ENCODE measurements at regions not wholly inside any gene's neighbourhood (a gene's known extent, or its start where the extent isn't known, plus 50 kb on each side); places are given as distances from the start of the nearest gene placed in this dataset.

DNA sequence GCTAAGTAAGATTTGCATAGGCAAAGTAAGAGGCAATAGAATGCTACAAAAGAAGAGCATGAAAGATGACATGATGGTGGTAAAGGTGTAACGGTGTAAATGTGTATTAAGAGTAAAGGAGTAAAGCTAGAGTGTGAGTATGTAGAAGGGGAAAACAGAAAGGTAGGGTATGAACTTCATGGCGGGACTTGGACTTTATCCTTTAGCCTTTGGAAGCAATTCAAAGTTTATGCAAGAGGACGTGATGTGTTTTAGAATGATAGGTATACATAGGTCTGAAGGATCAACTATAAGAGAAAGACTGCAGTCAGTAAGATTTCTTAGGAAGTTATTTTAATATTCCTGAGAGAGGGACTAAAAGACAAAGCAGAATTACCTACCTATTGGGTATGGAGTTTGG is 358.0 kb upstream of the FAT3 start:
- intact Hi-C loops (cut with micrococcal nuclease): no loop called here
- Mint-ChIP-seq H3K4me3 (ENCODE audit: low read depth) (no peak overlapping the region), H3K9me3 (peaks cover 8% of the 10 kb centered on the region), H3K4me1 (ENCODE audit: low read depth) (no peaks in the 10 kb centered on the region), H3K36me3 (ENCODE audit: low read depth) (no peaks in the 10 kb centered on the region), H3K27me3 (ENCODE audit: low read depth) (no peaks in the 10 kb centered on the region), H3K27ac (no peak overlapping the region)
- no peak for DNase-seq (ENCODE audit: low spot score)

GRCh38 chr11:91860661-91861060 is 364.0 kb upstream of the FAT3 start:
- H3K27ac Mint-ChIP-seq: no peak overlapping the region
- no peaks in the 10 kb centered on the region for H3K9me3 Mint-ChIP-seq
- intact Hi-C loops (cut with micrococcal nuclease): no loop called here
- DNase-seq (ENCODE audit: low spot score): no peak
- no peaks in the 10 kb centered on the region for H3K27me3 Mint-ChIP-seq (ENCODE audit: low read depth)
- no peak overlapping the region for H3K4me3 Mint-ChIP-seq (ENCODE audit: low read depth)
- H3K36me3 Mint-ChIP-seq (ENCODE audit: low read depth): no peaks in the 10 kb centered on the region
- H3K4me1 Mint-ChIP-seq (ENCODE audit: low read depth): no peaks in the 10 kb centered on the region

GRCh38 chr11:91859666-91860065 is 365.0 kb upstream of the FAT3 start:
- DNase-seq (ENCODE audit: low spot score): no peak
- Mint-ChIP-seq H3K9me3 (no peaks in the 10 kb centered on the region), H3K36me3 (ENCODE audit: low read depth) (no peaks in the 10 kb centered on the region), H3K4me1 (ENCODE audit: low read depth) (no peaks in the 10 kb centered on the region), H3K4me3 (ENCODE audit: low read depth) (no peak overlapping the region), H3K27ac (no peak overlapping the region), H3K27me3 (ENCODE audit: low read depth) (no peaks in the 10 kb centered on the region)
- intact Hi-C loops (cut with micrococcal nuclease): no loop called here

DNA sequence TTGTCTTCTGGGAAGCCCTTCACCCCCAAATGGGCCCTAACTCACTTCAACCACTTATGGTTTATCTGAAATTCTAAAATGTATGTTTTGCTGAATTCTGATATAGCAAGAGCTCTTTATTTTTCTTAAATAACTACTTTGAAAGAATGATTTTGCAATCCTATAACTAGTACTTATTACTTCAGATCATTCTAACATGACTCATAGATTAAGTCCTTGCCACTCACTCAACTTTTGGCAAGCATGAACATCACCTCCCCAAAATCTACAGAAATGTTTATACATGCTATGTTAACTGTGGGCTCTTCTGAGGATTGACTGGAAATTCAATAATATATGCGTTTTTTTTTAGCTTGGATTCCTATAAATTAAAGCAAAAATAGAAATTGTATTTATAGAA is 367.4 kb upstream of the FAT3 start:
- DNase-seq (ENCODE audit: low spot score): no peak
- intact Hi-C loops (cut with micrococcal nuclease): no loop called here
- Mint-ChIP-seq H3K36me3 (ENCODE audit: low read depth) (no peaks in the 10 kb centered on the region), H3K4me1 (ENCODE audit: low read depth) (no peaks in the 10 kb centered on the region), H3K4me3 (ENCODE audit: low read depth) (no peak overlapping the region), H3K27ac (no peak overlapping the region), H3K9me3 (no peaks in the 10 kb centered on the region), H3K27me3 (ENCODE audit: low read depth) (no peaks in the 10 kb centered on the region)

- Mint-ChIP-seq H3K4me1 (ENCODE audit: low read depth) (no peaks in the 10 kb centered on the region), H3K27ac (no peak overlapping the region), H3K36me3 (ENCODE audit: low read depth) (no peaks in the 10 kb centered on the region), H3K4me3 (ENCODE audit: low read depth) (no peak overlapping the region), H3K27me3 (ENCODE audit: low read depth) (no peaks in the 10 kb centered on the region), H3K9me3 (peaks cover 3% of the 10 kb centered on the region)
- intact Hi-C loops (cut with micrococcal nuclease): no loop called here
- no peak for DNase-seq (ENCODE audit: low spot score)
These were observed 369.8 kb upstream of the FAT3 start for GRCh38 chr11:91854780-91855179.

DNA sequence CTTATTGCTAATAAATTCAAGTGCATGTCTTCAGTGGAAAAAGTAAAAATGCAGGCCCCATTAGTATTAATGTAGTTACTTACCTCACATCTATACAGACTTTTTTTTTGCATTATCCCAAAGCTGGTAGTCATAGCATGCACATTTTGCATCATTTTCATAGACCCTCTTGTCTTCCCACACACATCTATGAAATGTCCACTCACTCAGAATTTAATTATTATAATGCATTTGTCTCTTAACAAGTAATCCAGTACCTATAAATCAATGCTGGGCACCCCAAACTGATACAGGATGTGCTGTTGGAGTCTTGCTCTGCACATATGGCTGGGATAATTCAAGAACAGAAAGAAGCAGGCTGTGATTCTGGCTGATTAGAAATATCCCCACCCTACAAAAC is 370.4 kb upstream of the FAT3 start:
- Mint-ChIP-seq H3K9me3 (peaks cover 3% of the 10 kb centered on the region), H3K27me3 (ENCODE audit: low read depth) (no peaks in the 10 kb centered on the region), H3K4me1 (ENCODE audit: low read depth) (no peaks in the 10 kb centered on the region), H3K36me3 (ENCODE audit: low read depth) (no peaks in the 10 kb centered on the region), H3K4me3 (ENCODE audit: low read depth) (no peak overlapping the region), H3K27ac (no peak overlapping the region)
- intact Hi-C loops (cut with micrococcal nuclease): no loop called here
- DNase-seq (ENCODE audit: low spot score): no peak

GRCh38 chr11:91851908-91852307 is 372.7 kb upstream of the FAT3 start:
- Mint-ChIP-seq H3K4me3 (ENCODE audit: low read depth) (no peak overlapping the region), H3K27ac (no peak overlapping the region), H3K36me3 (ENCODE audit: low read depth) (no peaks in the 10 kb centered on the region), H3K4me1 (ENCODE audit: low read depth) (no peaks in the 10 kb centered on the region), H3K9me3 (peaks cover 8% of the 10 kb centered on the region), H3K27me3 (ENCODE audit: low read depth) (no peaks in the 10 kb centered on the region)
- intact Hi-C loops (cut with micrococcal nuclease): no loop called here
- DNase-seq (ENCODE audit: low spot score): no peak

DNA sequence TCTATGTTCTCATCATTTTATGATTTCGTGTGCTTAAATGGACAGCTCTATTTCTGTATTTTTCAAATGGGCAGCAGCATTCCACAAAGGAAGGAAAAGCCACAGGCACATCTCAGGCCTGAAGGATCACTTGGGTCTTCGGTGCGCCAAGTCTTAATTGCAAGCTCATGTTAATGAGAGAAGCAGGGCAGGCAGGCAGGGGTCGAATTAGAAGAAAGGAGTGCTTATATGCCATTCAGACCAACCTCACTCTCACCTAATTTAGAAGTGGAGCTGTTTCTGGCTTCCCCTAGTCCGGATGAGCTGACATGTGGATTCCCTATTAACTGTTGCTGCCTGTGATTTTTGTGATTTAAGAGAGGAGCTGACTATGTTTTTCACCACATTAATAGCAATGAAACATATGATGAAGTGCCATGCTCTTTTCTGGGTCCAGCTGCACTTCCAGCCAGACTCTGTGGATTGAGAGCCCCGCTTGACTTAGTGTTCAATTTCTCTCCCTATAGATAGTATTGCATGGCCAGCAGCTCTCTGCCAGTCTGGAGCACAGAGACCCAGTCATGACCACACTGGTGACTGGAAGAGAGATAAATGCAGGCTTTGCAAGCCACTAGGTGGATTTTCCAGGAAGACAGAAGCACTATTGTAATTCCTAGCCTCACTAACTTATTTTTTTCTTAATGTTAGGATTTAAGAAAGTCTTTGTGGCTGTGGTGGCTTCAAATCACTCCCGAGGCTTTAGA is 373.9 kb upstream of the FAT3 start:
- Mint-ChIP-seq H3K27me3 (ENCODE audit: low read depth) (no peaks in the 10 kb centered on the region), H3K9me3 (peaks cover 8% of the 10 kb centered on the region), H3K4me3 (ENCODE audit: low read depth) (no peak overlapping the region), H3K27ac (no peak overlapping the region), H3K4me1 (ENCODE audit: low read depth) (no peaks in the 10 kb centered on the region), H3K36me3 (ENCODE audit: low read depth) (no peaks in the 10 kb centered on the region)
- intact Hi-C loops (cut with micrococcal nuclease): no loop called here
- no peak for DNase-seq (ENCODE audit: low spot score)

DNA sequence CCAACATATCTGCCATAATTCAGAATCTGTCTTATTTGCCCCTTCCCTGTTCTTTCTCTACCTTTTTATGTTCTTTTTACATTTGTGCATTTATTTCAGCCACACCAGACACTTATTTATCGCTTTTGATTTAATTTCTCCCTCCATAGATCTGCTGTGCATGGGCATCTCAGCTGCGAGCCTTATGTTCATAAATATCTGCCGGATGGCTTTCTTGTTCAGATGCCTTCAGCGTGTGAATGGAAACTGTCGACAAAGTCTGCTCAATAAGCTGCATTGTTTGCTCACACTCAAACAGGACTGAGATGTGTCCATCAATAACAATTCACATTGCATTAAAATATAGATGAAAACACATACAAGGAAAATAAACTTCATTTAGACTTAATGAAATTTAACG is 374.6 kb upstream of the FAT3 start:
- DNase-seq (ENCODE audit: low spot score): no peak
- H3K4me1 Mint-ChIP-seq (ENCODE audit: low read depth): no peaks in the 10 kb centered on the region
- H3K27ac Mint-ChIP-seq: no peak overlapping the region
- no peaks in the 10 kb centered on the region for H3K27me3 Mint-ChIP-seq (ENCODE audit: low read depth)
- intact Hi-C loops (cut with micrococcal nuclease): no loop called here
- no peak overlapping the region for H3K4me3 Mint-ChIP-seq (ENCODE audit: low read depth)
- no peaks in the 10 kb centered on the region for H3K36me3 Mint-ChIP-seq (ENCODE audit: low read depth)
- peaks cover 8% of the 10 kb centered on the region for H3K9me3 Mint-ChIP-seq

GRCh38 chr11:91846649-91847048 is 378.0 kb upstream of the FAT3 start:
- intact Hi-C loops (cut with micrococcal nuclease): no loop called here
- Mint-ChIP-seq H3K27me3 (ENCODE audit: low read depth) (no peaks in the 10 kb centered on the region), H3K27ac (no peak overlapping the region), H3K4me3 (ENCODE audit: low read depth) (no peak overlapping the region), H3K36me3 (ENCODE audit: low read depth) (no peaks in the 10 kb centered on the region), H3K4me1 (ENCODE audit: low read depth) (no peaks in the 10 kb centered on the region), H3K9me3 (peaks cover 8% of the 10 kb centered on the region)
- no peak for DNase-seq (ENCODE audit: low spot score)

DNA sequence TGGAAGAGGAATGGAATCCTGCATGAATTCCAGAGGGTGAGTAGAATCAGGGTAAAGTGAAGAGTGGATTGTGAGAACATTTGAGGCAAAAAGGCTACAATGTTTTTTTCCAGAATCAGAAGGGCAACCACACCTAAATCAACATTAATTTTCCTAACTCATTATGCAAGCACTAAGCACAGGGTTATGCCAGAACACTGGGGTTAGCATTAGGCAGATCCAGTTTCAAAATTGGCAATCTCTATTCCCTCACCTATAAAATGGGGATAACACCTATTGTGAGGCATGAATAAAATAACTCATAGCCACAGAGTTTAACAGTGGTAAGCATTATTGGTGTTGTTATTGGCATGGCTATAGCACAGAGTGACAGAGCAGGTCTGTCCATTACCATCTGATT is 378.6 kb upstream of the FAT3 start:
- Mint-ChIP-seq H3K4me3 (ENCODE audit: low read depth) (no peak overlapping the region), H3K27ac (no peak overlapping the region), H3K9me3 (peaks cover 8% of the 10 kb centered on the region), H3K4me1 (ENCODE audit: low read depth) (no peaks in the 10 kb centered on the region), H3K36me3 (ENCODE audit: low read depth) (no peaks in the 10 kb centered on the region), H3K27me3 (ENCODE audit: low read depth) (no peaks in the 10 kb centered on the region)
- intact Hi-C loops (cut with micrococcal nuclease): no loop called here
- no peak for DNase-seq (ENCODE audit: low spot score)

- no peak for DNase-seq (ENCODE audit: low spot score)
- no peaks in the 10 kb centered on the region for H3K36me3 Mint-ChIP-seq (ENCODE audit: low read depth)
- intact Hi-C loops (cut with micrococcal nuclease): no loop called here
- no peak overlapping the region for H3K4me3 Mint-ChIP-seq (ENCODE audit: low read depth)
- H3K27ac Mint-ChIP-seq: no peak overlapping the region
- H3K4me1 Mint-ChIP-seq (ENCODE audit: low read depth): no peaks in the 10 kb centered on the region
- H3K27me3 Mint-ChIP-seq (ENCODE audit: low read depth): no peaks in the 10 kb centered on the region
- H3K9me3 Mint-ChIP-seq: peaks cover 5% of the 10 kb centered on the region
These were observed 383.9 kb upstream of the FAT3 start for GRCh38 chr11:91840640-91841240.

- Mint-ChIP-seq H3K36me3 (ENCODE audit: low read depth) (no peaks in the 10 kb centered on the region), H3K9me3 (peaks cover 8% of the 10 kb centered on the region)
These were observed 386.9 kb upstream of the FAT3 start for GRCh38 chr11:91837411-91838330.

More at GRCh38 chr11:91837411-91838330, 386.9 kb upstream of the FAT3 start:
- Mint-ChIP-seq H3K4me1 (ENCODE audit: low read depth) (no peaks in the 10 kb centered on the region), H3K4me3 (ENCODE audit: low read depth) (no peak overlapping the region), H3K27ac (no peak overlapping the region), H3K27me3 (ENCODE audit: low read depth) (no peaks in the 10 kb centered on the region)
- intact Hi-C loops (cut with micrococcal nuclease): no loop called here
- DNase-seq (ENCODE audit: low spot score): no peak
